Glutamatergic neuron (in vitro differentiated cells): ENCODE measurements at regions not wholly inside any gene's neighbourhood (a gene's known extent, or its start where the extent isn't known, plus 50 kb on each side); places are given as distances from the start of the nearest gene placed in this dataset.

Experiments
- DNase-seq: peaks from one replicate; pipeline ENCODE4 v3.0.0; 2022
- H3K27ac Mint-ChIP-seq: one replicate; pipeline ENCODE4 v1.8.0; 2020; ENCODE audit warnings: mild to moderate bottlenecking, mixed read lengths, inconsistent platforms; ENCODE audit not compliant: unreplicated experiment
- H3K27me3 Mint-ChIP-seq: one replicate; pipeline ENCODE4 v1.8.0; 2020; ENCODE audit warnings: mild to moderate bottlenecking, moderate library complexity, mixed read lengths, inconsistent platforms; ENCODE audit not compliant: unreplicated experiment
- H3K36me3 Mint-ChIP-seq: one replicate; pipeline ENCODE4 v1.8.0; 2020; ENCODE audit warnings: mild to moderate bottlenecking, mixed read lengths, inconsistent platforms; ENCODE audit not compliant: unreplicated experiment
- H3K4me1 Mint-ChIP-seq: one replicate; pipeline ENCODE4 v1.8.0; 2020; ENCODE audit warnings: mild to moderate bottlenecking, low read depth, mixed read lengths, inconsistent platforms; ENCODE audit not compliant: unreplicated experiment
- H3K4me3 Mint-ChIP-seq: one replicate; pipeline ENCODE4 v1.8.0; 2020; ENCODE audit warnings: mild to moderate bottlenecking, mixed read lengths, inconsistent platforms; ENCODE audit not compliant: unreplicated experiment
- H3K9me3 Mint-ChIP-seq: one replicate; pipeline ENCODE4 v1.8.0; 2020; ENCODE audit warnings: mild to moderate bottlenecking, moderate library complexity, mixed read lengths, inconsistent platforms; ENCODE audit not compliant: unreplicated experiment
- CTCF ChIP-seq: fragments of 200-600 bp; sonication (generic); IDR thresholded peaks from one replicate; pipeline ENCODE4 v1.5.0; 2021; ENCODE audit not compliant: partially characterized antibody, unreplicated experiment

GRCh38 chr14:84129007-84129406 lies 1400.9 kb upstream of the FLRT2 start:
- Mint-ChIP-seq H3K4me3 (no peak overlapping the region), H3K4me1 (no peaks in the 10 kb centered on the region), H3K27ac (no peak overlapping the region), H3K9me3 (no peaks in the 10 kb centered on the region), H3K27me3 (no peaks in the 10 kb centered on the region), H3K36me3 (no peaks in the 10 kb centered on the region)
- TF ChIP-seq CTCF: no peak
- no peak for DNase-seq

GRCh38 chr14:84129941-84130340 lies 1400.0 kb upstream of the FLRT2 start:
- Mint-ChIP-seq H3K27ac (no peak overlapping the region), H3K4me1 (no peaks in the 10 kb centered on the region), H3K36me3 (no peaks in the 10 kb centered on the region), H3K4me3 (no peak overlapping the region), H3K9me3 (no peaks in the 10 kb centered on the region), H3K27me3 (no peaks in the 10 kb centered on the region)
- no peak for DNase-seq
- TF ChIP-seq CTCF: no peak

- Mint-ChIP-seq H3K4me3 (no peak overlapping the region), H3K9me3 (no peaks in the 10 kb centered on the region)
- TF ChIP-seq CTCF: no peak
These were observed 1398.0 kb upstream of the FLRT2 start for GRCh38 chr14:84131924-84132323.

GRCh38 chr14:84144166-84144565 lies 1385.8 kb upstream of the FLRT2 start:
- H3K27ac Mint-ChIP-seq: no peak overlapping the region
- DNase-seq: no peak
- no peaks in the 10 kb centered on the region for H3K27me3 Mint-ChIP-seq
- H3K4me3 Mint-ChIP-seq: no peak overlapping the region
- no peak for TF ChIP-seq CTCF
- peaks cover 2% of the 10 kb centered on the region for H3K9me3 Mint-ChIP-seq
- no peaks in the 10 kb centered on the region for H3K4me1 Mint-ChIP-seq
- H3K36me3 Mint-ChIP-seq: no peaks in the 10 kb centered on the region

More at GRCh38 chr14:84131924-84132323, 1398.0 kb upstream of the FLRT2 start:
- Mint-ChIP-seq H3K27ac (no peak overlapping the region), H3K27me3 (no peaks in the 10 kb centered on the region), H3K36me3 (no peaks in the 10 kb centered on the region), H3K4me1 (peaks cover 1% of the 10 kb centered on the region)
- no peak for DNase-seq

- H3K4me3 Mint-ChIP-seq: no peak overlapping the region
- no peaks in the 10 kb centered on the region for H3K4me1 Mint-ChIP-seq
- no peaks in the 10 kb centered on the region for H3K36me3 Mint-ChIP-seq
- no peaks in the 10 kb centered on the region for H3K9me3 Mint-ChIP-seq
- no peaks in the 10 kb centered on the region for H3K27me3 Mint-ChIP-seq
- no peak overlapping the region for H3K27ac Mint-ChIP-seq
- no peak for TF ChIP-seq CTCF
- no peak for DNase-seq
These were observed 1377.5 kb upstream of the FLRT2 start for GRCh38 chr14:84152452-84152851.
